Transverse colon (tissue), 4 donors: ENCODE measurements at regions not wholly inside any gene's neighbourhood (a gene's known extent, or its start where the extent isn't known, plus 50 kb on each side); places are given as distances from the start of the nearest gene placed in this dataset.

Experiments used
- DNase-seq: peaks from one replicate; pipeline ENCODE4 v3.0.0-alpha.2; 2019
- H3K27ac ChIP-seq, 4 donors: fragments of 200-600 bp; sonication (generic); 2 replicates each; pipeline ENCODE4 v1.5.1; 2016 to 2018; ENCODE audit warnings: inconsistent platforms in 4 of 4
- H3K27me3 ChIP-seq: fragments of 200-600 bp; sonication (generic); 2 replicates; pipeline ENCODE4 v1.5.1; 2017; ENCODE audit warnings: inconsistent platforms
- H3K36me3 ChIP-seq, 4 donors: fragments of 200-600 bp; sonication (generic); 2 replicates each; pipeline ENCODE4 v1.5.1; 2017 to 2019; ENCODE audit warnings: inconsistent platforms in 4 of 4
- H3K4me1 ChIP-seq, 4 donors: fragments of 200-600 bp; sonication (generic); 2 replicates each; pipeline ENCODE4 v1.5.1; 2017 to 2020; ENCODE audit warnings: inconsistent platforms in 4 of 4
- H3K4me3 ChIP-seq, 4 donors: fragments of 200-600 bp; sonication (generic); 1 replicate in 1 of 4; 2 replicates in 3 of 4; pipeline versions ENCODE4 v1.5.1 to v1.6.1; 2017 to 2019; ENCODE audit warnings: inconsistent platforms in 4 of 4
- H3K9me3 ChIP-seq, 2 donors: fragments of 200-600 bp; sonication (generic); 2 replicates each; pipeline ENCODE4 v1.5.1; 2017 to 2019; ENCODE audit warnings: inconsistent platforms in 2 of 2
- EP300 ChIP-seq: sonication (generic); formaldehyde crosslinking; IDR thresholded peaks from one replicate; pipeline ENCODE4 v1.6.1; 2017; ENCODE audit warnings: antibody characterized with exemption, low read depth
- POLR2A ChIP-seq: fragments of 450-650 bp; IDR thresholded peaks from one replicate; pipeline ENCODE4 v1.6.1; 2016; ENCODE audit warnings: antibody characterized with exemption, mild to moderate bottlenecking, moderate library complexity
- POLR2AphosphoS5 ChIP-seq, 3 donors: sonication (generic); formaldehyde crosslinking; IDR thresholded peaks; one replicate each; pipeline ENCODE4 v1.6.1; 2016; ENCODE audit warnings: antibody characterized with exemption in 3 of 3
- WGBS, 2 donors: methylation state at CpG; one replicate each; pipeline ENCODE4 v1.1.5; 2018; ENCODE audit warnings: low coverage in 1 of 2; 5-methylcytosine and 5-hydroxymethylcytosine counted together
- in situ Hi-C, 4 donors: fragments of 200-750 bp; cut with MboI; loops; one replicate each; pipeline versions ENCODE4 v1.15.0 to v1.15.1; 2017; ENCODE audit warnings: low sequenced_read_pairs in 3 of 4, low pct_ligation_motif_present in 1 of 4, low pct_unique_long_range_greater_than_20kb in 1 of 4
- intact Hi-C: fragments of 100-400 bp; cut with DNase I; formaldehyde crosslinking; loops from one replicate; pipeline ENCODE4 v1.15.1; 2023; ENCODE audit warnings: low total_unique reads
- TF ChIP-seq, protein P1 (sequence below), 5 experiments: fragments of 200-600 bp in 3 of 5; fragments of 450-650 bp in 2 of 5; sonication (generic) in 3 of 5; IDR thresholded peaks; 1 replicate in 2 of 5; 2 replicates in 3 of 5; pipeline ENCODE4 v1.5.1; 2016 to 2017; ENCODE audit warnings: antibody characterized with exemption in 5 of 5, inconsistent platforms in 3 of 5, mild to moderate bottlenecking in 2 of 5, moderate library complexity in 1 of 5

DNA sequence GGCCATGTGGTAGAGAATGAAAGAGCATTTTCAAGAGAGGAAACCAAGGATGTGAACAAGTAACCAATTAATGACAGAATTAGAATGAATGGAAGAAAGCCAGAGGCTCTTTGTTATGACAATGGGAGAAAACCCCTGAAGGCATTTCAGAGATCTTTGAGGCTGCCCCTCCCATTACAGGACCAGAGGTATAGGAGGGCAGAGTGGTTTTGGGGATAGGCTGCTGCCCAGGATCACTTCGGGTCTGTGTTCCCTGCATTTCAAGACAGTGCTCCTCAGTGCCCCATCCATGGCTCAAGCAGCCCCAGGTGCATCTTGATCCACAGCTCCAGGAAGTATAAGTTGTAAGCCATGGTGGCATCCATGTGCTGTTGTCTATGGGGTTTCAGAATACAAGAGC, 124.0 kb upstream of the HPF1 start:
- H3K9me3 ChIP-seq = no peaks in the 10 kb centered on the region
- DNase-seq = no peak
- WGBS, 2 donors = 75 to 83% methylated on average over 1 of the region's 1 CpG
- TF ChIP-seq EP300 (no peak), POLR2A (no peak), POLR2AphosphoS5 (IDR thresholded peaks at IDR 0.05) (no peak)
- TF ChIP-seq, protein P1, sequence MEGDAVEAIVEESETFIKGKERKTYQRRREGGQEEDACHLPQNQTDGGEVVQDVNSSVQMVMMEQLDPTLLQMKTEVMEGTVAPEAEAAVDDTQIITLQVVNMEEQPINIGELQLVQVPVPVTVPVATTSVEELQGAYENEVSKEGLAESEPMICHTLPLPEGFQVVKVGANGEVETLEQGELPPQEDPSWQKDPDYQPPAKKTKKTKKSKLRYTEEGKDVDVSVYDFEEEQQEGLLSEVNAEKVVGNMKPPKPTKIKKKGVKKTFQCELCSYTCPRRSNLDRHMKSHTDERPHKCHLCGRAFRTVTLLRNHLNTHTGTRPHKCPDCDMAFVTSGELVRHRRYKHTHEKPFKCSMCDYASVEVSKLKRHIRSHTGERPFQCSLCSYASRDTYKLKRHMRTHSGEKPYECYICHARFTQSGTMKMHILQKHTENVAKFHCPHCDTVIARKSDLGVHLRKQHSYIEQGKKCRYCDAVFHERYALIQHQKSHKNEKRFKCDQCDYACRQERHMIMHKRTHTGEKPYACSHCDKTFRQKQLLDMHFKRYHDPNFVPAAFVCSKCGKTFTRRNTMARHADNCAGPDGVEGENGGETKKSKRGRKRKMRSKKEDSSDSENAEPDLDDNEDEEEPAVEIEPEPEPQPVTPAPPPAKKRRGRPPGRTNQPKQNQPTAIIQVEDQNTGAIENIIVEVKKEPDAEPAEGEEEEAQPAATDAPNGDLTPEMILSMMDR (IDR thresholded peaks at IDR 0.05) = no peak
- no peak overlapping the region for H3K27ac ChIP-seq
- H3K27me3 ChIP-seq = no peaks in the 10 kb centered on the region
- in situ Hi-C loops = no loop called here
- H3K4me3 ChIP-seq = no peak overlapping the region
- intact Hi-C loops = no loop called here
- H3K4me1 ChIP-seq = peaks cover 0 to 5% (median 0%) of the 10 kb centered on the region in 4 donors
- H3K36me3 ChIP-seq = no peaks in the 10 kb centered on the region

DNA sequence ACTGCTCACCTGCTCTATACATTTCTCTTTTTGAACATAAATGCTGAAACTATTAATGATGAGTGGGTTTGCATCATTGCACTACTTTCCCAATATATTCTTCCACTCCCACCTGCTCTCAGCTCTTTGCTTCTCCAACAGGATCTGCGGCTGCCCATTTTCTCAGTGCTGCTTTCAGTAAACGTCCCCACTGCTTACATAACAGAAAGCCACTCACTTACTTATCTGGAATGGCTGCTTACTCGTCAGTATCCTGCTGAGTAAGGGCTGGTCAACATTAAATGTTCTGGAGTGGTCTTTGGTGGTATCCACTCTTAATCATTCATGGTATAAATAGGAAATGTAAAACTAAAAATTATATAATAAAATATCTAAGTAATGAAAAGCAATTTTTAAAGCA, 112.8 kb upstream of the HPF1 start:
- Histone ChIP-seq H3K36me3 (no peaks in the 10 kb centered on the region), H3K27me3 (no peaks in the 10 kb centered on the region), H3K4me1 (no peaks in the 10 kb centered on the region), H3K27ac (no peak overlapping the region), H3K9me3 (no peaks in the 10 kb centered on the region), H3K4me3 (no peak overlapping the region)
- in situ Hi-C loops = no loop called here
- intact Hi-C loops = no loop called here
- WGBS, 2 donors = 63 to 71% methylated on average over 3 of the region's 3 CpGs
- no peak for DNase-seq
- no peak for TF ChIP-seq EP300
- no peak for TF ChIP-seq POLR2AphosphoS5 (IDR thresholded peaks at IDR 0.05)
- no peak for TF ChIP-seq POLR2A
- TF ChIP-seq, protein P1 (IDR thresholded peaks at IDR 0.05) = no peak

- Histone ChIP-seq H3K27me3 (no peaks in the 10 kb centered on the region), H3K4me1 (no peaks in the 10 kb centered on the region), H3K36me3 (no peaks in the 10 kb centered on the region), H3K9me3 (no peaks in the 10 kb centered on the region), H3K4me3 (no peak overlapping the region), H3K27ac (no peak overlapping the region)
- intact Hi-C loops = no loop called here
- in situ Hi-C loops = no loop called here
- DNase-seq = no peak
- no peak for TF ChIP-seq EP300
- TF ChIP-seq POLR2A = no peak
- TF ChIP-seq POLR2AphosphoS5 (IDR thresholded peaks at IDR 0.05) = no peak
- TF ChIP-seq, protein P1 (IDR thresholded peaks at IDR 0.05) = no peak
- 62 to 64% methylated on average over 5 of the region's 5 CpGs for WGBS, 2 donors
Observed at GRCh38 chr4:169869490-169869889, 111.7 kb upstream of the HPF1 start.

DNA sequence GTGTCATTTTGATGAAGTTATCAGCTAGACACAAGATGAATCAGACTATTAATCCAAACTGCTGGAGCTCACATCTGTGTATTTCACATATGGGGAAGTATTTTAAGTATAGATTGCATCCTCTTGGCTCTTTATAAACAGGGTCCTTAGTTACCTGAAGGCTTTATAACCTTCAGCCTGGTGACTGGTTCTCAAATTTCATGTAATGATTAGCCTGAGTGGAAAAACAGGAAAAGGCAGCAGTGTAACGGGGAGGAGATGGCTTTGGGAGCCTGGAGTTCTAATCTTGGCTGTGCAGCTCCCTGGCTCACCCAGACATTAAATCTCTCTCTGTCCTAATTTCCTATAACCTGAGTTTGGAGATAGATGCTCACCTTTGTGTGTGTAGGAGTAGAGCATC, 103.8 kb upstream of the HPF1 start:
- in situ Hi-C loops = no loop called here
- Histone ChIP-seq H3K27ac (no peak overlapping the region), H3K4me1 (no peaks in the 10 kb centered on the region), H3K9me3 (no peaks in the 10 kb centered on the region), H3K27me3 (no peaks in the 10 kb centered on the region), H3K36me3 (no peaks in the 10 kb centered on the region), H3K4me3 (no peak overlapping the region)
- intact Hi-C loops = no loop called here
- WGBS, 2 donors = 19% methylated on average over 1 of the region's 1 CpG; no CpG with 5 or more reads in 1 of the 2 donors
- DNase-seq = no peak
- TF ChIP-seq POLR2AphosphoS5 (IDR thresholded peaks at IDR 0.05) (no peak), POLR2A (no peak), EP300 (no peak)
- TF ChIP-seq, protein P1 (IDR thresholded peaks at IDR 0.05) = no peak
